SK-N-SH treated with all-trans-retinoic acid at 6 μM for 48 hours (cell line): ENCODE measurements at regions not wholly inside any gene's neighbourhood (a gene's known extent, or its start where the extent isn't known, plus 50 kb on each side); places are given as distances from the start of the nearest gene placed in this dataset.

Experiments used
- ATAC-seq: fragments of 200-7000 bp; cut with Tn5 transposase; 3 replicates; pipeline ENCODE4 v1.9.1; 2020; ENCODE audit warnings: mild to moderate bottlenecking, moderate library complexity
- ARNTL ChIP-seq: fragments of 450-650 bp; formaldehyde crosslinking; IDR thresholded peaks from 2 replicates; pipeline ENCODE4 v1.5.0; 2020; ENCODE audit warnings: low read depth, mild to moderate bottlenecking, moderate library complexity, borderline replicate concordance
- BACH2 ChIP-seq: fragments of 250-450 bp; sonication (Bioruptor Pico); IDR thresholded peaks from 2 replicates; pipeline ENCODE4 v1.9.0; 2021; ENCODE audit warnings: mild to moderate bottlenecking, borderline replicate concordance
- CSDC2 ChIP-seq: fragments of 250-450 bp; sonication (Bioruptor Pico); IDR thresholded peaks from 2 replicates; pipeline ENCODE4 v1.5.0; 2020; ENCODE audit warnings: mild to moderate bottlenecking, moderate library complexity
- ESRRG ChIP-seq: fragments of 250-450 bp; sonication (Bioruptor Pico); IDR thresholded peaks from 2 replicates; pipeline ENCODE4 v1.6.1; 2021; ENCODE audit warnings: mild to moderate bottlenecking
- GLIS3 ChIP-seq: fragments of 250-450 bp; sonication (Bioruptor Pico); IDR thresholded peaks from 2 replicates; pipeline ENCODE4 v1.5.0; 2020; ENCODE audit warnings: mild to moderate bottlenecking, moderate library complexity
- ISL1 ChIP-seq: fragments of 250-450 bp; sonication (Bioruptor Pico); IDR thresholded peaks from 2 replicates; pipeline ENCODE4 v2.1.2; 2022; ENCODE audit warnings: mild to moderate bottlenecking, moderate library complexity
- OSR1 ChIP-seq: fragments of 250-450 bp; sonication (Bioruptor Pico); IDR thresholded peaks from 2 replicates; pipeline ENCODE4 v1.8.0; 2022; ENCODE audit warnings: moderate library complexity, mild to moderate bottlenecking, inconsistent platforms
- PPARA ChIP-seq: fragments of 250-450 bp; sonication (Bioruptor Pico); IDR thresholded peaks from 2 replicates; pipeline ENCODE4 v1.5.0; 2020; ENCODE audit warnings: mild to moderate bottlenecking, borderline replicate concordance
- RARB ChIP-seq: fragments of 250-450 bp; sonication (Bioruptor Pico); IDR thresholded peaks from 2 replicates; pipeline ENCODE4 v1.8.0; 2021; ENCODE audit warnings: mild to moderate bottlenecking, moderate library complexity
- SNAI2 ChIP-seq: fragments of 250-450 bp; sonication (Bioruptor Pico); IDR thresholded peaks from 2 replicates; pipeline ENCODE4 v1.5.0; 2020; ENCODE audit warnings: mild to moderate bottlenecking, moderate library complexity
- TCF4 ChIP-seq: fragments of 250-450 bp; sonication (Bioruptor Pico); IDR thresholded peaks from 2 replicates; pipeline ENCODE4 v1.8.0; 2021; ENCODE audit warnings: mild to moderate bottlenecking, moderate library complexity, borderline replicate concordance
- TOX ChIP-seq: fragments of 250-450 bp; sonication (Bioruptor Pico); IDR thresholded peaks from 2 replicates; pipeline ENCODE4 v1.8.0; 2021; ENCODE audit warnings: mild to moderate bottlenecking, moderate library complexity, borderline replicate concordance
- ZC3H10 ChIP-seq: fragments of 250-450 bp; sonication (Bioruptor Pico); IDR thresholded peaks from 2 replicates; pipeline ENCODE4 v1.5.1; 2021; ENCODE audit warnings: mild to moderate bottlenecking, moderate library complexity
- ZFP3 ChIP-seq: fragments of 250-450 bp; sonication (Bioruptor Pico); IDR thresholded peaks from 2 replicates; pipeline ENCODE4 v1.5.0; 2020; ENCODE audit warnings: mild to moderate bottlenecking, moderate library complexity
- ZFP30 ChIP-seq: fragments of 450-650 bp; formaldehyde crosslinking; IDR thresholded peaks from 2 replicates; pipeline ENCODE4 v1.5.0; 2022; ENCODE audit warnings: mild to moderate bottlenecking, moderate library complexity
- ZNF565 ChIP-seq: fragments of 450-650 bp; formaldehyde crosslinking; conservative IDR thresholded peaks from 2 replicates; pipeline ENCODE4 v1.5.0; 2020; ENCODE audit warnings: low read depth, mild to moderate bottlenecking, moderate library complexity
- ZNF70 ChIP-seq: fragments of 450-650 bp; formaldehyde crosslinking; IDR thresholded peaks from 2 replicates; pipeline ENCODE4 v1.5.0; 2020; ENCODE audit warnings: mild to moderate bottlenecking, moderate library complexity
- ZNF8 ChIP-seq: fragments of 450-650 bp; formaldehyde crosslinking; IDR thresholded peaks from 2 replicates; pipeline ENCODE4 v1.5.0; 2020; ENCODE audit warnings: mild to moderate bottlenecking, moderate library complexity
- TF ChIP-seq, protein P1 (sequence below): fragments of 250-450 bp; sonication (Bioruptor Pico); IDR thresholded peaks from 2 replicates; pipeline ENCODE4 v1.5.1; 2021; ENCODE audit warnings: mild to moderate bottlenecking, moderate library complexity
- TF ChIP-seq, protein P2 (sequence below): fragments of 250-450 bp; sonication (Bioruptor Pico); IDR thresholded peaks from 2 replicates; pipeline ENCODE4 v1.8.0; 2020; ENCODE audit warnings: mild to moderate bottlenecking, moderate library complexity, borderline replicate concordance
- TF ChIP-seq, protein P3 (sequence below): fragments of 250-450 bp; sonication (Bioruptor Pico); IDR thresholded peaks from 2 replicates; pipeline ENCODE4 v1.8.0; 2021; ENCODE audit warnings: low read depth, mild to moderate bottlenecking, moderate library complexity, borderline replicate concordance
- TF ChIP-seq, protein P4 (sequence below): fragments of 250-450 bp; sonication (Bioruptor Pico); IDR thresholded peaks from 2 replicates; pipeline ENCODE4 v1.5.0; 2020; ENCODE audit warnings: mild to moderate bottlenecking, moderate library complexity
- TF ChIP-seq, protein P5 (sequence below): fragments of 250-450 bp; sonication (Bioruptor Pico); IDR thresholded peaks from 2 replicates; pipeline ENCODE4 v1.5.1; 2020; ENCODE audit warnings: low read depth, mild to moderate bottlenecking, moderate library complexity

DNA sequence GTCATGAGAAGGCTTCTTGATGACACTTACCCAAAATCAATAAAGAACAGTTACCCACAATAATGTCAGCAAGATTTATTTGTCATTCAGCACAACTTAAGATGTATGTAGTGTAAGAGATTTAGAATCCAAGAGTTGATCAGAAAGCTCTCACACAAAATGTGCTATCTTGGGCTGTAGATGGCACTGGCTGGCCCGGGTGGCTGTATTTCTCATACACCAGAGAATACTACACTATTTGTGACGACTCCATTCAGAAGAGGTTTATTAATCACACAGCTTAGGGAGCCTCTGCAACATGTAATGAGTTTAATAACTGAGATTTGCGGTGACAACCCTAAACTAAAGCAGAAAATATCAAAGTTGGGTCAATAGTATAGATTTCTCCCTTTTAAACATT is 530.4 kb upstream of the KLHL29 start:
- TF ChIP-seq OSR1 (CRISPR knock-in tag) (no peak), CSDC2 (CRISPR knock-in tag) (no peak), BACH2 (CRISPR knock-in tag) (no peak), ESRRG (CRISPR knock-in tag) (no peak), ISL1 (no peak), ZNF70 (no peak), ZC3H10 (CRISPR knock-in tag) (no peak), TOX (CRISPR knock-in tag) (no peak), PPARA (CRISPR knock-in tag) (no peak), GLIS3 (no peak), TCF4 (no peak), ARNTL (CRISPR knock-in tag) (no peak), SNAI2 (no peak), ZFP3 (CRISPR knock-in tag) (no peak), ZNF565 (no peak), ZNF8 (CRISPR knock-in tag) (no peak)
- TF ChIP-seq, protein P1, sequence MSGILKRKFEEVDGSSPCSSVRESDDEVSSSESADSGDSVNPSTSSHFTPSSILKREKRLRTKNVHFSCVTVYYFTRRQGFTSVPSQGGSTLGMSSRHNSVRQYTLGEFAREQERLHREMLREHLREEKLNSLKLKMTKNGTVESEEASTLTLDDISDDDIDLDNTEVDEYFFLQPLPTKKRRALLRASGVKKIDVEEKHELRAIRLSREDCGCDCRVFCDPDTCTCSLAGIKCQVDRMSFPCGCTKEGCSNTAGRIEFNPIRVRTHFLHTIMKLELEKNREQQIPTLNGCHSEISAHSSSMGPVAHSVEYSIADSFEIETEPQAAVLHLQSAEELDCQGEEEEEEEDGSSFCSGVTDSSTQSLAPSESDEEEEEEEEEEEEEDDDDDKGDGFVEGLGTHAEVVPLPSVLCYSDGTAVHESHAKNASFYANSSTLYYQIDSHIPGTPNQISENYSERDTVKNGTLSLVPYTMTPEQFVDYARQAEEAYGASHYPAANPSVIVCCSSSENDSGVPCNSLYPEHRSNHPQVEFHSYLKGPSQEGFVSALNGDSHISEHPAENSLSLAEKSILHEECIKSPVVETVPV = no peak
- TF ChIP-seq, protein P2, sequence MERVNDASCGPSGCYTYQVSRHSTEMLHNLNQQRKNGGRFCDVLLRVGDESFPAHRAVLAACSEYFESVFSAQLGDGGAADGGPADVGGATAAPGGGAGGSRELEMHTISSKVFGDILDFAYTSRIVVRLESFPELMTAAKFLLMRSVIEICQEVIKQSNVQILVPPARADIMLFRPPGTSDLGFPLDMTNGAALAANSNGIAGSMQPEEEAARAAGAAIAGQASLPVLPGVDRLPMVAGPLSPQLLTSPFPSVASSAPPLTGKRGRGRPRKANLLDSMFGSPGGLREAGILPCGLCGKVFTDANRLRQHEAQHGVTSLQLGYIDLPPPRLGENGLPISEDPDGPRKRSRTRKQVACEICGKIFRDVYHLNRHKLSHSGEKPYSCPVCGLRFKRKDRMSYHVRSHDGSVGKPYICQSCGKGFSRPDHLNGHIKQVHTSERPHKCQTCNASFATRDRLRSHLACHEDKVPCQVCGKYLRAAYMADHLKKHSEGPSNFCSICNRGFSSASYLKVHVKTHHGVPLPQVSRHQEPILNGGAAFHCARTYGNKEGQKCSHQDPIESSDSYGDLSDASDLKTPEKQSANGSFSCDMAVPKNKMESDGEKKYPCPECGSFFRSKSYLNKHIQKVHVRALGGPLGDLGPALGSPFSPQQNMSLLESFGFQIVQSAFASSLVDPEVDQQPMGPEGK = no peak
- TF ChIP-seq, protein P3, sequence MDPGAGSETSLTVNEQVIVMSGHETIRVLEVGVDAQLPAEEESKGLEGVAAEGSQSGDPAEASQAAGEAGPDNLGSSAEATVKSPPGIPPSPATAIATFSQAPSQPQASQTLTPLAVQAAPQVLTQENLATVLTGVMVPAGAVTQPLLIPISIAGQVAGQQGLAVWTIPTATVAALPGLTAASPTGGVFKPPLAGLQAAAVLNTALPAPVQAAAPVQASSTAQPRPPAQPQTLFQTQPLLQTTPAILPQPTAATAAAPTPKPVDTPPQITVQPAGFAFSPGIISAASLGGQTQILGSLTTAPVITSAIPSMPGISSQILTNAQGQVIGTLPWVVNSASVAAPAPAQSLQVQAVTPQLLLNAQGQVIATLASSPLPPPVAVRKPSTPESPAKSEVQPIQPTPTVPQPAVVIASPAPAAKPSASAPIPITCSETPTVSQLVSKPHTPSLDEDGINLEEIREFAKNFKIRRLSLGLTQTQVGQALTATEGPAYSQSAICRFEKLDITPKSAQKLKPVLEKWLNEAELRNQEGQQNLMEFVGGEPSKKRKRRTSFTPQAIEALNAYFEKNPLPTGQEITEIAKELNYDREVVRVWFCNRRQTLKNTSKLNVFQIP (CRISPR knock-in tag) = no peak
- TF ChIP-seq, protein P4, sequence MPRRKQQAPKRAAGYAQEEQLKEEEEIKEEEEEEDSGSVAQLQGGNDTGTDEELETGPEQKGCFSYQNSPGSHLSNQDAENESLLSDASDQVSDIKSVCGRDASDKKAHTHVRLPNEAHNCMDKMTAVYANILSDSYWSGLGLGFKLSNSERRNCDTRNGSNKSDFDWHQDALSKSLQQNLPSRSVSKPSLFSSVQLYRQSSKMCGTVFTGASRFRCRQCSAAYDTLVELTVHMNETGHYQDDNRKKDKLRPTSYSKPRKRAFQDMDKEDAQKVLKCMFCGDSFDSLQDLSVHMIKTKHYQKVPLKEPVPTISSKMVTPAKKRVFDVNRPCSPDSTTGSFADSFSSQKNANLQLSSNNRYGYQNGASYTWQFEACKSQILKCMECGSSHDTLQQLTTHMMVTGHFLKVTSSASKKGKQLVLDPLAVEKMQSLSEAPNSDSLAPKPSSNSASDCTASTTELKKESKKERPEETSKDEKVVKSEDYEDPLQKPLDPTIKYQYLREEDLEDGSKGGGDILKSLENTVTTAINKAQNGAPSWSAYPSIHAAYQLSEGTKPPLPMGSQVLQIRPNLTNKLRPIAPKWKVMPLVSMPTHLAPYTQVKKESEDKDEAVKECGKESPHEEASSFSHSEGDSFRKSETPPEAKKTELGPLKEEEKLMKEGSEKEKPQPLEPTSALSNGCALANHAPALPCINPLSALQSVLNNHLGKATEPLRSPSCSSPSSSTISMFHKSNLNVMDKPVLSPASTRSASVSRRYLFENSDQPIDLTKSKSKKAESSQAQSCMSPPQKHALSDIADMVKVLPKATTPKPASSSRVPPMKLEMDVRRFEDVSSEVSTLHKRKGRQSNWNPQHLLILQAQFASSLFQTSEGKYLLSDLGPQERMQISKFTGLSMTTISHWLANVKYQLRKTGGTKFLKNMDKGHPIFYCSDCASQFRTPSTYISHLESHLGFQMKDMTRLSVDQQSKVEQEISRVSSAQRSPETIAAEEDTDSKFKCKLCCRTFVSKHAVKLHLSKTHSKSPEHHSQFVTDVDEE (CRISPR knock-in tag) = no peak
- ATAC-seq = no peak

DNA sequence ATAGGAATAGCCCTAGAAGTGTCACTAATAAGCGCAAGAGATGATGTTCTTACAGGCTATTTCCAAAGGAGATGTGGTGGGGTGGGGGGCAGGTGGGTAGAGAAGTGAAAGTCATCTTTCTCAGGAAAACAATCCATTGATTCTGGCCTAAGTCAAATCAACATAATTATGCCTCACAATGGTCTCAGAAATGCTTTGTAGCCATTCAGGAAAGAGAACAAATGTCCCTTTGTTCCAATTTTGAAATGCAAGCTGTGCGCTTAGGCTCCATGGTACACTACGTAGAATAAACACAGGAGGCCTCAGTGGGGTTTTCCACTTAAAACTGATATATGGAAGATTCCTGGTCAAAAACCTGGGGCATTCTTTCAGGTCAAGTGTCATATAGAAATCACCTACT is 529.9 kb upstream of the KLHL29 start:
- ATAC-seq = no peak
- TF ChIP-seq, protein P1 = no peak
- TF ChIP-seq, protein P2 = no peak
- TF ChIP-seq RARB = no peak
- no peak for TF ChIP-seq ZFP30 (CRISPR knock-in tag)
- no peak for TF ChIP-seq TCF4
- TF ChIP-seq GLIS3 = no peak
- TF ChIP-seq, protein P5, sequence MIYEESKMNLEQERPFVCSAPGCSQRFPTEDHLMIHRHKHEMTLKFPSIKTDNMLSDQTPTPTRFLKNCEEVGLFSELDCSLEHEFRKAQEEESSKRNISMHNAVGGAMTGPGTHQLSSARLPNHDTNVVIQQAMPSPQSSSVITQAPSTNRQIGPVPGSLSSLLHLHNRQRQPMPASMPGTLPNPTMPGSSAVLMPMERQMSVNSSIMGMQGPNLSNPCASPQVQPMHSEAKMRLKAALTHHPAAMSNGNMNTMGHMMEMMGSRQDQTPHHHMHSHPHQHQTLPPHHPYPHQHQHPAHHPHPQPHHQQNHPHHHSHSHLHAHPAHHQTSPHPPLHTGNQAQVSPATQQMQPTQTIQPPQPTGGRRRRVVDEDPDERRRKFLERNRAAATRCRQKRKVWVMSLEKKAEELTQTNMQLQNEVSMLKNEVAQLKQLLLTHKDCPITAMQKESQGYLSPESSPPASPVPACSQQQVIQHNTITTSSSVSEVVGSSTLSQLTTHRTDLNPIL (CRISPR knock-in tag) = no peak
- TF ChIP-seq BACH2 (CRISPR knock-in tag) = no peak
- TF ChIP-seq ZFP3 (CRISPR knock-in tag) = no peak
- TF ChIP-seq TOX (CRISPR knock-in tag) = no peak
- no peak for TF ChIP-seq OSR1 (CRISPR knock-in tag)
- TF ChIP-seq, protein P3 (CRISPR knock-in tag) = no peak
- no peak for TF ChIP-seq ZNF565
- TF ChIP-seq ISL1 = no peak
- TF ChIP-seq CSDC2 (CRISPR knock-in tag) = no peak
